Calu3 (cell line): ENCODE measurements at regions not wholly inside any gene's neighbourhood (a gene's known extent, or its start where the extent isn't known, plus 50 kb on each side); places are given as distances from the start of the nearest gene placed in this dataset.
"Not testable (repeated sequence)": the region's sequence is repeated elsewhere in the genome, so short reads cannot be mapped to it uniquely, and the experiment has no call there.

Source experiments
- BruUV-seq: library from RNA; stranded (reverse); fragments of 400-500 nt; replicated peaks from 2 replicates; lab custom pipeline; 2021; lab: Mats Ljungman, UMichigan
- CTCF ChIA-PET: fragments of 300-600 bp; sonication (Branson Sonifier 250); formaldehyde crosslinking; loops from one replicate; lab custom pipeline; 2022; ENCODE audit warnings: antibody characterized with exemption; lab: Charles Lee
- DNase-seq: peaks from one replicate; pipeline ENCODE4 v3.0.0; 2022
- H3K27ac Mint-ChIP-seq: one replicate; pipeline ENCODE4 v1.8.0; 2022; ENCODE audit warnings: mixed read lengths; ENCODE audit not compliant: unreplicated experiment
- H3K27me3 Mint-ChIP-seq: one replicate; pipeline ENCODE4 v1.8.0; 2022; ENCODE audit warnings: mixed read lengths; ENCODE audit not compliant: unreplicated experiment
- H3K36me3 Mint-ChIP-seq: one replicate; pipeline ENCODE4 v1.8.0; 2022; ENCODE audit warnings: mild to moderate bottlenecking, moderate library complexity, mixed read lengths; ENCODE audit not compliant: insufficient read depth, unreplicated experiment
- H3K4me1 Mint-ChIP-seq: one replicate; pipeline ENCODE4 v1.8.0; 2022; ENCODE audit warnings: mild to moderate bottlenecking, low read depth, mixed read lengths; ENCODE audit not compliant: unreplicated experiment
- H3K4me3 Mint-ChIP-seq: one replicate; pipeline ENCODE4 v1.8.0; 2022; ENCODE audit warnings: mild to moderate bottlenecking, low read depth, moderate library complexity, mixed read lengths; ENCODE audit not compliant: unreplicated experiment
- H3K9me3 Mint-ChIP-seq: one replicate; pipeline ENCODE4 v1.8.0; 2022; ENCODE audit warnings: low read depth, mixed read lengths; ENCODE audit not compliant: unreplicated experiment
- intact Hi-C: fragments of 100-400 bp; cut with micrococcal nuclease; formaldehyde crosslinking; loops from one replicate; pipeline ENCODE4 v1.10.0; 2022; ENCODE audit not compliant: unreplicated experiment
- TF ChIP-seq, protein P1 (sequence below): fragments of 200-600 bp; IDR thresholded peaks from one replicate; pipeline ENCODE4 v1.8.0; 2022; ENCODE audit warnings: antibody characterized with exemption; ENCODE audit not compliant: unreplicated experiment

DNA sequence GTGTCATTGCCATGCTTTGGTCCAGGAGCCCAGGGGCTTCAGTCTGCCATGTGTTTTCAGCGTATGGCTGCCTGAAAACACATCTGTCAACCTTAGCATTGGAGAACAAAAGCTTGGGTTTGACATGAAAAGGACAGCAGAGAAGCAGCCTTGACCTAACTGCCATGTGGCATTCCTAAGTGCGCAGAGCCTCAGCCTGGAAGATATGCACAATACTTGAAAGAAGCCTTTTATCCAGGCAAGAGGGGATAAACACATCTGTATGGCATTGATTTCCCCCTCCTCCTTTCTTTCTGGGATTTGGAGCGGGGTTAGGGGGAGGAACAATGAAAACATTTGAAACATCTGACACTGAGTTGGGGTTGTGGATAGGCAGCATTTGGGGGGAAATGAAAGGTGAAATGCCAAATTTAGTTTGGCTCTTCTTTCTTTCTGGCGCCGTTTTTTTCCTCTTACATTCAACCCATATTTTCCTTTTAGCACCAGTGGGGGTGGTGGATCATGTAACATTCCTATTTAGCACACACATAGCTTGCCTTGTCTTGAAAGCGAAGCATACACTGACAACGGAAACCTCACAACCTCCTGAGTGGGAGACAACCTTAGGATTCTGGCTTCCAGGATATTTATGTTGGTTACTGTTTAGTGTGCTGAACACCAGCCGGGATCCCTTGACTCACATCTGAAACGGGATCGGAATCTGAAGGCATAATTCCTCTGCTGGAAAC, 177.0 kb downstream of the C12orf75 start:
- Mint-ChIP-seq H3K36me3 (no peaks in the 10 kb centered on the region), H3K4me1 (no peaks in the 10 kb centered on the region), H3K4me3 (no peak overlapping the region), H3K27me3 (peaks cover 41% of the 10 kb centered on the region), H3K9me3 (no peaks in the 10 kb centered on the region), H3K27ac (no peak overlapping the region)
- intact Hi-C loops: no loop called here
- BruUV-seq: no TSS peak
- no peak for DNase-seq
- CTCF ChIA-PET: no interaction called here
- TF ChIP-seq, protein P1, sequence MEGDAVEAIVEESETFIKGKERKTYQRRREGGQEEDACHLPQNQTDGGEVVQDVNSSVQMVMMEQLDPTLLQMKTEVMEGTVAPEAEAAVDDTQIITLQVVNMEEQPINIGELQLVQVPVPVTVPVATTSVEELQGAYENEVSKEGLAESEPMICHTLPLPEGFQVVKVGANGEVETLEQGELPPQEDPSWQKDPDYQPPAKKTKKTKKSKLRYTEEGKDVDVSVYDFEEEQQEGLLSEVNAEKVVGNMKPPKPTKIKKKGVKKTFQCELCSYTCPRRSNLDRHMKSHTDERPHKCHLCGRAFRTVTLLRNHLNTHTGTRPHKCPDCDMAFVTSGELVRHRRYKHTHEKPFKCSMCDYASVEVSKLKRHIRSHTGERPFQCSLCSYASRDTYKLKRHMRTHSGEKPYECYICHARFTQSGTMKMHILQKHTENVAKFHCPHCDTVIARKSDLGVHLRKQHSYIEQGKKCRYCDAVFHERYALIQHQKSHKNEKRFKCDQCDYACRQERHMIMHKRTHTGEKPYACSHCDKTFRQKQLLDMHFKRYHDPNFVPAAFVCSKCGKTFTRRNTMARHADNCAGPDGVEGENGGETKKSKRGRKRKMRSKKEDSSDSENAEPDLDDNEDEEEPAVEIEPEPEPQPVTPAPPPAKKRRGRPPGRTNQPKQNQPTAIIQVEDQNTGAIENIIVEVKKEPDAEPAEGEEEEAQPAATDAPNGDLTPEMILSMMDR: no peak

GRCh38 chr12:105508096-105508495, 177.6 kb downstream of the C12orf75 start:
- H3K4me1 Mint-ChIP-seq: no peaks in the 10 kb centered on the region
- no peaks in the 10 kb centered on the region for H3K9me3 Mint-ChIP-seq
- no peak overlapping the region for H3K4me3 Mint-ChIP-seq
- DNase-seq: no peak
- TF ChIP-seq, protein P1: no peak
- intact Hi-C loops: no loop called here
- CTCF ChIA-PET: no interaction called here
- H3K27me3 Mint-ChIP-seq: peaks cover 46% of the 10 kb centered on the region
- BruUV-seq: no TSS peak
- H3K27ac Mint-ChIP-seq: no peak overlapping the region
- H3K36me3 Mint-ChIP-seq: no peaks in the 10 kb centered on the region

DNA sequence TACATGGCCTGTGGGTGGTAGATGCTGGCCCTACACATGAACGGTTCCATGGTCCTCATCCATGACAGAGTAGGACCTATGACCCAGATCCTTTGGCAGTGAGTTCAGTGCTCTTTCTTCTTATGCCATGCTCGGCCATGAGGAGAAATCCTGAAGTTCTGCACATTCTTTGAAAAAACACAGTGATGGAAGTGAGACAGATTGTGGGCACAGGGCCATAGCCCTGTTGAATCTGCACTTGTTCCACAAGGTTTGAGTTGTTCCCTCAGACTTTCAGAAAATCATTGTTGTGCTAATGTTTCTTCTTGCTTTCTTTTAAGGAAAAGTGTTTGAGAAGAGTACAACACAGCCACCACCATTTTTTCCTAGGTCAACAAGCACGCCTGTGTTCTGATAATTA, 180.0 kb downstream of the C12orf75 start:
- H3K4me3 Mint-ChIP-seq: no peak overlapping the region
- no peak overlapping the region for H3K27ac Mint-ChIP-seq
- H3K36me3 Mint-ChIP-seq: no peaks in the 10 kb centered on the region
- DNase-seq: no peak
- H3K9me3 Mint-ChIP-seq: no peaks in the 10 kb centered on the region
- TF ChIP-seq, protein P1: no peak
- peaks cover 40% of the 10 kb centered on the region for H3K27me3 Mint-ChIP-seq
- CTCF ChIA-PET: no interaction called here
- intact Hi-C loops: no loop called here
- H3K4me1 Mint-ChIP-seq: no peaks in the 10 kb centered on the region
- no TSS peak for BruUV-seq

- H3K36me3 Mint-ChIP-seq, DNase-seq, H3K9me3 Mint-ChIP-seq, H3K4me3 Mint-ChIP-seq, H3K27ac Mint-ChIP-seq, BruUV-seq, CTCF ChIA-PET, intact Hi-C loops, H3K4me1 Mint-ChIP-seq: not testable (repeated sequence)
- peaks cover 37% of the 10 kb centered on the region for H3K27me3 Mint-ChIP-seq
Observed at GRCh38 chr12:105512861-105513260, 182.4 kb downstream of the C12orf75 start.

- Mint-ChIP-seq H3K27ac (no peak overlapping the region), H3K4me3 (no peak overlapping the region), H3K4me1 (no peaks in the 10 kb centered on the region), H3K27me3 (peaks cover 83% of the 10 kb centered on the region), H3K9me3 (peaks cover 3% of the 10 kb centered on the region), H3K36me3 (no peaks in the 10 kb centered on the region)
- DNase-seq: no peak
- CTCF ChIA-PET: interaction anchor here (0.5 kb wide), 1 partner anchor 1458 kb away, joined by 3 read pairs; the partner anchor contains the start of gene HCFC2
- no TSS peak for BruUV-seq
- TF ChIP-seq, protein P1: no peak
- intact Hi-C loops: no loop called here
Observed at GRCh38 chr12:105522166-105522825, 191.8 kb downstream of the C12orf75 start.
